Breast epithelium (tissue), 4 donors: ENCODE measurements at regions not wholly inside any gene's neighbourhood (a gene's known extent, or its start where the extent isn't known, plus 50 kb on each side); places are given as distances from the start of the nearest gene placed in this dataset.
A peak's percentile ranks its signal among the peaks of the same experiment; 100 is the strongest.

Experiments
- DNase-seq, 2 donors: peaks; one replicate each; pipeline ENCODE4 v3.0.0-alpha.2; 2019; ENCODE audit warnings: low spot score in 2 of 2
- H3K27ac ChIP-seq, 2 donors: fragments of 200-600 bp; sonication (generic) in 1 of 2; one replicate each; pipeline ENCODE4 v1.5.1; 2016 to 2019; ENCODE audit warnings: mild to moderate bottlenecking in 1 of 2
- H3K27me3 ChIP-seq, 2 donors: fragments of 200-600 bp; sonication (generic) in 1 of 2; one replicate each; pipeline versions ENCODE4 v1.5.1 to v1.6.0; 2017 to 2019; ENCODE audit warnings: control low read depth in 1 of 2, mild to moderate bottlenecking in 1 of 2
- H3K36me3 ChIP-seq: fragments of 200-600 bp; one replicate; pipeline ENCODE4 v1.5.1; 2019
- H3K4me1 ChIP-seq, 2 donors: fragments of 200-600 bp; sonication (generic); one replicate each; pipeline ENCODE4 v1.5.1; 2016 to 2019; ENCODE audit warnings: control low read depth in 1 of 2
- H3K4me3 ChIP-seq, 3 donors: fragments of 200-600 bp; sonication (generic); 1 replicate in 2 of 3; 2 replicates in 1 of 3; pipeline ENCODE4 v1.5.1; 2016 to 2019; ENCODE audit warnings: mild to moderate bottlenecking in 3 of 3, moderate library complexity in 2 of 3
- H3K9me3 ChIP-seq, 2 donors: fragments of 200-600 bp; sonication (generic) in 1 of 2; one replicate each; pipeline ENCODE4 v1.5.1; 2016 to 2019; ENCODE audit warnings: control low read depth in 1 of 2
- CTCF ChIP-seq, 3 donors: fragments of 450-650 bp; IDR thresholded peaks; one replicate each; pipeline ENCODE4 v1.5.1; 2016 to 2017; ENCODE audit warnings: antibody characterized with exemption in 3 of 3, mild to moderate bottlenecking in 3 of 3, moderate library complexity in 3 of 3
- POLR2A ChIP-seq: fragments of 450-650 bp; IDR thresholded peaks from one replicate; pipeline ENCODE4 v1.6.1; 2016; ENCODE audit warnings: antibody characterized with exemption, mild to moderate bottlenecking, moderate library complexity
- POLR2AphosphoS5 ChIP-seq, 3 donors: sonication (generic); formaldehyde crosslinking; IDR thresholded peaks; one replicate each; pipeline ENCODE4 v1.6.1; 2017; ENCODE audit warnings: antibody characterized with exemption in 3 of 3
- intact Hi-C: fragments of 100-400 bp; cut with DNase I; formaldehyde crosslinking; loops from one replicate; pipeline ENCODE4 v1.15.1; 2023; ENCODE audit warnings: low total_unique reads

GRCh38 chr5:54804521-54804920 lies 180.9 kb downstream of the ESM1 start:
- DNase-seq: no peak
- TF ChIP-seq POLR2AphosphoS5 (IDR thresholded peaks at IDR 0.05): no peak
- no peak for TF ChIP-seq CTCF (IDR thresholded peaks at IDR 0.05)
- no peak for TF ChIP-seq POLR2A
- H3K9me3 ChIP-seq: no peaks in the 10 kb centered on the region
- H3K27me3 ChIP-seq: no peaks in the 10 kb centered on the region
- no peaks in the 10 kb centered on the region for H3K4me1 ChIP-seq
- intact Hi-C loops: no loop called here
- H3K4me3 ChIP-seq: no peak overlapping the region
- no peaks in the 10 kb centered on the region for H3K36me3 ChIP-seq
- H3K27ac ChIP-seq: no peak overlapping the region

GRCh38 chr5:54804086-54804485 lies 181.3 kb downstream of the ESM1 start:
- Histone ChIP-seq H3K9me3 (no peaks in the 10 kb centered on the region), H3K4me3 (no peak overlapping the region), H3K4me1 (no peaks in the 10 kb centered on the region), H3K27me3 (no peaks in the 10 kb centered on the region), H3K27ac (peak overlapping the region in 1 of 2 donors; percentile 26), H3K36me3 (no peaks in the 10 kb centered on the region)
- no peak for DNase-seq
- intact Hi-C loops: no loop called here
- TF ChIP-seq POLR2A (no peak), CTCF (IDR thresholded peaks at IDR 0.05) (no peak), POLR2AphosphoS5 (IDR thresholded peaks at IDR 0.05) (no peak)

- peak overlapping the region in 1 of 2 donors; percentile 26 for H3K27ac ChIP-seq
- no peak for TF ChIP-seq POLR2A
- TF ChIP-seq CTCF (IDR thresholded peaks at IDR 0.05): no peak
- TF ChIP-seq POLR2AphosphoS5 (IDR thresholded peaks at IDR 0.05): no peak
- H3K4me3 ChIP-seq: no peak overlapping the region
- no peaks in the 10 kb centered on the region for H3K27me3 ChIP-seq
- H3K36me3 ChIP-seq: no peaks in the 10 kb centered on the region
- no peaks in the 10 kb centered on the region for H3K9me3 ChIP-seq
- no peak for DNase-seq
- H3K4me1 ChIP-seq: no peaks in the 10 kb centered on the region
- intact Hi-C loops: no loop called here
These were observed 181.9 kb downstream of the ESM1 start for GRCh38 chr5:54803471-54804011.

GRCh38 chr5:54799645-54800044 lies 185.7 kb downstream of the ESM1 start:
- Histone ChIP-seq H3K4me1 (no peaks in the 10 kb centered on the region), H3K27me3 (no peaks in the 10 kb centered on the region), H3K27ac (no peak overlapping the region), H3K36me3 (no peaks in the 10 kb centered on the region), H3K9me3 (no peaks in the 10 kb centered on the region), H3K4me3 (no peak overlapping the region)
- intact Hi-C loops: no loop called here
- no peak for DNase-seq
- TF ChIP-seq CTCF (IDR thresholded peaks at IDR 0.05): no peak
- no peak for TF ChIP-seq POLR2A
- TF ChIP-seq POLR2AphosphoS5 (IDR thresholded peaks at IDR 0.05): no peak

- Histone ChIP-seq H3K27ac (no peak overlapping the region), H3K27me3 (no peaks in the 10 kb centered on the region), H3K4me3 (no peak overlapping the region), H3K9me3 (no peaks in the 10 kb centered on the region), H3K36me3 (no peaks in the 10 kb centered on the region), H3K4me1 (no peaks in the 10 kb centered on the region)
- DNase-seq: no peak
- intact Hi-C loops: no loop called here
- TF ChIP-seq CTCF (IDR thresholded peaks at IDR 0.05): no peak
These were observed 189.6 kb downstream of the ESM1 start for GRCh38 chr5:54795777-54796176.
